ENCODE measurements at regions not wholly inside any gene's neighbourhood (a gene's known extent, or its start where the extent isn't known, plus 50 kb on each side); places are given as distances from the start of the nearest gene placed in this dataset.

GRCh38 chr10:129028451-129028850, 438.6 kb upstream of the MGMT start:
- no peak for DNase-seq (ENCODE audit: low spot score)
- FAIRE-seq = no peak

GRCh38 chr10:129029051-129029450, 438.0 kb upstream of the MGMT start:
- DNase-seq (ENCODE audit: low spot score) (no peak), FAIRE-seq (no peak)

- FAIRE-seq = no peak
- DNase-seq (ENCODE audit: low spot score) = no peak
These were observed 437.0 kb upstream of the MGMT start for GRCh38 chr10:129029851-129030602.

GRCh38 chr10:129030603-129030895, 436.5 kb upstream of the MGMT start:
- FAIRE-seq = no peak
- no peak for DNase-seq (ENCODE audit: low spot score)

DNA sequence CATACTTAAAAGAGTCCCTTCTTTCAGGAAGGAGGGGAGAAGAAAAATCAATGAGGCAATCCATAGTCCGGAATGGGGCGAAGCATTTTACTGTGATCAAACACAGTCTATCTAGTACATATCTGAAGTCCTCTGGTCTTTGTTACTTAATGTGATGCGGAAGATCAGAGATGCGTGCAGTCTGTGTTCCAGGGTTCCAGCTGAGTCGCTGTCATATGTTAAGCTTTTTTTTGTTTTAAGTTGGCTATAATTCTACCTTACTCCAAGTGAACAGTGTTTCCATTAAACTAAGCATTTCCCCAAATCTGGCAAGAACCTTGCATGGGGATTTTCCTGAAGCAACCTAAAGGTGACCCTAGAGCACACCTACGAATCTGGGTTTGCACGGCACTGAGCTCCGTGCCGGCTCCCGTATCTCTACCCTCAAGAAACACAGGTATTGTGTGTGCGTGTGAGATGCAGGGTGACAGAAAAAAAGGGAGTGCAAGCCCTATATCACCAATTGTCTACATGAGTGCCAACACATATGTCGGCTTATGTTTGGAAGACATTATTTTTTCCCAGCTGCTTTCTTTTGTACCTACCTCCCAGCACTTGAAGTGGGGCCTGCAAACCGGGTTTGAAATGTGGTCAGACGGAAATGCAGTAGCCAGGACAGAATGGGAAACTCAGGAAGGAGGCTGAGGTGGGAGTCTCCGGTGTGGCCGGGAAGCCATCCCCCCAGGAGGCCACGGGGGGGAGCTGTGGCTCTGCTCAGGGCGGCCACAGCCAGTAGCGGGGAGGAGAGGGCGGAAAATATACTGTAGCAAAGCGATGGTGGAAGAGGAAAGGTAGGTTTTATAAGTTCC, 435.8 kb upstream of the MGMT start:
- DNase-seq (ENCODE audit: low spot score) (peak; percentile 70), FAIRE-seq (no peak)

GRCh38 chr10:129031844-129032150, 435.2 kb upstream of the MGMT start:
- DNase-seq (ENCODE audit: low spot score) (no peak), FAIRE-seq (no peak)

- FAIRE-seq = no peak
- DNase-seq (ENCODE audit: low spot score) = no peak
These were observed 434.4 kb upstream of the MGMT start for GRCh38 chr10:129032372-129033313.

GRCh38 chr10:129033340-129033739, 433.7 kb upstream of the MGMT start:
- FAIRE-seq (no peak), DNase-seq (ENCODE audit: low spot score) (no peak)

GRCh38 chr10:129033790-129034272, 433.2 kb upstream of the MGMT start:
- FAIRE-seq (no peak), DNase-seq (ENCODE audit: low spot score) (no peak)

GRCh38 chr10:129035052-129035827, 431.8 kb upstream of the MGMT start:
- DNase-seq (ENCODE audit: low spot score) (peak; percentile 35), FAIRE-seq (no peak)

GRCh38 chr10:129038522-129038921, 428.5 kb upstream of the MGMT start:
- FAIRE-seq (no peak), DNase-seq (ENCODE audit: low spot score) (no peak)

- no peak for FAIRE-seq
- no peak for DNase-seq (ENCODE audit: low spot score)
These were observed 427.4 kb upstream of the MGMT start for GRCh38 chr10:129039406-129040370.

DNA sequence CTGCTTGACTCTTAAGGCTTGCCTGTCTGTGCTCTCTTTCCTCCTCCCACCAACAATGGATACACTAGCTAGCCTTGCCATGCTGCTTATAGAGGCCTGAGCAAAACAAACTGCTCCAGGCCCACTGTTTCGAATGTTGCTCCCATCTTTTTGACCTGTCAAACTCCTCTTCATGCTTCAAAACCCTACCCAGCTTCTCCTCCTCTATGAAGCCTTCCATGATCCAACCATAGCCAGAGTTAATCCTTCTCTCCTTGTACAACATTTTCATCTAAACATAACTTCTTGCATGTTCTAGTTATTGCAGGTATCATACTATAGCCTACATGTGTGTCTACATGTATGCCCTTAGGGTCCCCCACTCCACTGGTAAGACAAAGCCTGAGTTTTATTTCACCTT, 426.7 kb upstream of the MGMT start:
- no peak for FAIRE-seq
- DNase-seq (ENCODE audit: low spot score) = no peak

DNA sequence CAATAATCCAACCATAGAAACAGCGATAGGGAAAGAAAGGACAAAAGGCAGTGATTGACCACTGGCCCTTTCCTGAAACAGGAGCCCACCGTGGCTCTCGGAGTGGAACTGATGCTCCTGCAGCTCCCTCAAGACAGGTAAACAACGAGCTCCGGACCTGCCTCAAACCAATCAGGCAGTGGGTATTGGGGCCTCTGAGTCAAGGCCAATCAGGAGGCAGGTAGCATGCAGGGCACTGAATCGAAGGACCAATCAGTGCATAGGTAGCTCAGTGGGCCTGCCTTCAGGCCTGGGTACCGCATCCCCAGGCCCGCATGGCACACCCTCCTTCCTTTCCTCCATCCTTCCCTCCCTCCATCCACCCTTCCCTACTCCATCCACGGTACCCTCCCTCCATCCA, 425.1 kb upstream of the MGMT start:
- FAIRE-seq = no peak
- DNase-seq (ENCODE audit: low spot score) = no peak

DNA sequence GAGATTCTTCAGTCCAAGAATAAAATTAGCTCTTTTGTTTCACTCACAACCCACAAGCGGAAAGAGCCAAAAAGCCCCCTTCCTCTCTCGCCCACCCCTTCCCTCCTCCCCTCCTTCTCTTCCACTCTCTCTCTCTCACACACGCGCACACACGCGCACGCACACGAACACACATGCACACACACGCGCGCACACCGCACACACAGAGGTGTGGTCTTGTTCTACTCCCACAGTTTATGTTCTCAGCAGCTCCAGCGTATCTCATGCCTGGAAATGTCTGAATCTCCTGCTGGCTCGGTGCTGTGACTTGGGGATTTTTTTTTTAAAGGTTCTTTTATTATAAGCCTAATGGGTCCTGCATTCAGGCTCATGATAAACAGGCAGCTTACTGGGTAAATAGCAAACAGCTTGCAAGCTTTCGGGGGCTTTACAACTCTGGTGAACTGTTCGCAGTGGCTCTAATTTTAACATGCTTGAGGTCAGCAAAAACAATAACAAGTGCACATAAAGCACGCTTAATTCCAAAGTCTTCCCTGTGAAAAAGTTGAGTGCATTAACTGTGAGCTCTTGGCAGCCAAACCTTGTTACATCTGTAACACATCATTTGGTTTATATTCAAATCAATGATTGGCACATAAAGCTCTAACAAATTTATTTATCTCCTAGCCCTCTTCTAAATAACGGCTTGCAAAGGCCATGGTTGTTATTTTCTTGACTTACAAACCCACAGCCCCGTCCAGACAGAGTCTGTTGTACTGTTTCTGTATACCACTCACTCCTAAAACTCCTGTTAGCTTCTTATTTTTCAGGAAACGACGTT, 424.1 kb upstream of the MGMT start:
- FAIRE-seq = no peak
- no peak for DNase-seq (ENCODE audit: low spot score)

DNA sequence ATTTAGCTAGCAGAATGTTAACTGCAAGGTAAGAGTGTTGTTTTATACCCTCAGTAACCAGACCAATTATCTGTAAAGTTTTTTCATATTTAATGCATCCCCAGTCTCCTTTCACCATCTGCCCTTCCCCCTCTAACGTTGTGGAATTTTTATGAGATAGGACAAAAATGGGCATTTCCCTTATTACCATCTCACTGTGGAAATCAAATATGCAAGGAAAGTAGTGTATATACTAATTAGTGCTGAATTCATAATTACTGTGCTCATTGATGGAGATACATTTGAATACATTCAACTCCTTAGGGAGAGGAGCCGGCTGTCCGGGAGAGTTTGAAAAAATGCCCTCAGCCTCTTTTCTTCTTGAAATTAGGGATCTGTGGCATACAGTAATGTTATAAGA, 423.4 kb upstream of the MGMT start:
- DNase-seq (ENCODE audit: low spot score) (no peak), FAIRE-seq (no peak)

- FAIRE-seq = no peak
These were observed 421.4 kb upstream of the MGMT start for GRCh38 chr10:129045599-129045998.

GRCh38 chr10:129046065-129046681, 420.9 kb upstream of the MGMT start:
- DNase-seq (ENCODE audit: low spot score) = no peak
- no peak for FAIRE-seq

More at GRCh38 chr10:129045599-129045998, 421.4 kb upstream of the MGMT start:
- no peak for DNase-seq (ENCODE audit: low spot score)

GRCh38 chr10:129046962-129047361, 420.1 kb upstream of the MGMT start:
- no peak for FAIRE-seq
- DNase-seq (ENCODE audit: low spot score) = no peak

Data from urothelium cell line (cell line).